Dedifferentiated amniotic fluid mesenchymal stem cell (primary cell): ENCODE measurements at regions not wholly inside any gene's neighbourhood (a gene's known extent, or its start where the extent isn't known, plus 50 kb on each side); places are given as distances from the start of the nearest gene placed in this dataset.

Experiments used
- DNase-seq: peaks from one replicate; pipeline ENCODE4 v3.0.0-alpha.2; 2016; ENCODE audit errors: extremely low spot score

DNA sequence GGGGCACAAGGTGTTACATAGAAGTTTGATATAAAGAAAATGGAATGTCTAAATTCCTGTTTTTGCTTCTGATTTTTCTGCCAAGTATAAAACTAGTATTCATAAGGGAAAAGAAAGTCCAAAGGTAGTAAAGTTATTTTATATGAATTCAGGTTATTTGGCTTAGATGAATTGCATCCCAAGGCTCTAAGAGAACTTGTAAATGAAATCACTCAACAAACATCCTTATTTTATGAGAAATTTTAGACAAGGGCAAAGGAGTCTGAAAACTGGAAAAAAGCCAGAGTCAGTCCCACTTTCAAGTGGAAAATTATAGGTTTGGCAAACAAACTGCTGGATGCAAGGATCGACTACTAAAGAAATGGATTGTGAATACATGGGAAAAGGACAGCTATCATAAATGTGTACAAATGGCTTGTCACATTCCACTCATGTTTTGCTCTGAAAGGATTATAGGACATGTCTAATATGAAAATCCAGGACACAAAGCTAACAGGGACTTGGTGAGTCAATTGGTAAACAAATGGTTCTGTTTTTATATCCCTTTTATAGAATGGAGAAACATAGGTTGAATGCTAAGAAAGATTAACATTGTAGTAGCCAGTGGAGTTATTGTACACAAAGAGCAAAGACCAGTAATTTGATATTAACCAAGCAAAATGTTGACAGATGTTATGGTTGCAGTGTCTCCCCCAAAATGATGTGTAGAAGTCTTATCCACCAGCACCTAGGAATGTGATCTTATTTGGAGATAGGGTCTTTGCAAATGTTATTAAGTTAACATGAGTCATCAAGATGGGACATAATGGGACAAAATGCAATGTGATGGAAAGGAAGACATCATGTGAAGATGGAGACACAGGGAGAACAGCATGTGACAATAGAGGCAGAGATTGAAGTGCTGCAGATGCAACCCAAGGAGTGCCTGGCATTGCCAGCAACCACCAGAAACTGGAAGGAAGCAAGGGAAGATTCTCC lies 495.7 kb downstream of the TLE1 start:
- DNase-seq = no peak

DNA sequence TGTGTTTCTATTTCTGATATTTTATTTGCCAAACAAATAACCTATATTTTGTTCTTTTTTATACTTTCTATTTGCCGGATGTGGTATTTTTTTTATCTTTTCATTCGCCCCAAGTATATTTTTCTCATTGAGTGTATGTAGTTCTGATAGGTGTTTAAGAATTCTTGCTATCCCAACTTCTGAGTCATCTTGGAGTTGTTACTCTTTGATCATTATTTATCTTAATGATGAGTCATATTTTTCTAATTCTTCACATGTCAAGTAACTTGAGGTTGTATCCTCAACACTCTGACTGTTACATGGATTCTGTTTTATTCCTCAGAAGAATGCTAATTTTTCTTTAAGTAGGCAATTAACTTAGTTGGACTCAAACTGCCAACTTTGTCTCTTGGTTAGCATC lies 498.1 kb downstream of the TLE1 start:
- no peak for DNase-seq

DNA sequence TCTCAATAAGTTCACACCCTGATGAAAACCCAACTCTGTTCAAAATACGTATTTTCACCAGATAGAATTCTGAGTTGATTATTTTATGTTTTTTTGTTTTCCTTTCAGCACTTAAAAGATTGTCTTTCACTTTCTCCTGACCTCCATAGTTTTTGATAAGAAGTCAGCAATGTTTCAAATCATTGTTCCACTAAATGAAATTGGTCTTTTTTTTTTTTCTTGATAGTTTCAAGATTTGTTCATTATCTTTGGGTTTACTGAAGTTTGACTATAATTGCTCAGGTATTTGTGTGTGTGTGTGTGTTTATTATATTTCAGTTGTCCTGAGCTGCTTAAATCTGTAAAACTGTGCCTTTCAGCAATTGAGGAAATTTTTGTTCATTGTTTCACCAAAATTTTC lies 498.7 kb downstream of the TLE1 start:
- DNase-seq = no peak

DNA sequence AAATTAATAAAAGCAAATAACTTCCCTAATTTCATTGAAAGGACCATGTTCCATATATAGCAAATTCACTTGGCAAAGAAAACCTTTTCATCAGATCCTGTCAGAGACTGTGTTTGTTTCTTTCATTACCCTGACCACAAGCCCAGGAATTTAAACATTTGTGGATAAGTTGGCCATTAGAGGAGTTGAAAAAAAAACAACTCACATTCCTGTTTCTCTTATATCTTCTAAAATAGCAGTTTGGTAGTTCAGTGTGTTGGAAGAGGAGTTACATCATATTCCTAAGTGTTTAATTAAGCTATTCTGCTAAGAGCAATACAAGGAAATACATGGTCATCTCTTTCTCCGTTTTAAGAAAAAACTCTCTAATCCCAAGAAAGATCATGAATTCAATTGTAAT lies 505.6 kb downstream of the TLE1 start:
- DNase-seq = peak; percentile 75

DNA sequence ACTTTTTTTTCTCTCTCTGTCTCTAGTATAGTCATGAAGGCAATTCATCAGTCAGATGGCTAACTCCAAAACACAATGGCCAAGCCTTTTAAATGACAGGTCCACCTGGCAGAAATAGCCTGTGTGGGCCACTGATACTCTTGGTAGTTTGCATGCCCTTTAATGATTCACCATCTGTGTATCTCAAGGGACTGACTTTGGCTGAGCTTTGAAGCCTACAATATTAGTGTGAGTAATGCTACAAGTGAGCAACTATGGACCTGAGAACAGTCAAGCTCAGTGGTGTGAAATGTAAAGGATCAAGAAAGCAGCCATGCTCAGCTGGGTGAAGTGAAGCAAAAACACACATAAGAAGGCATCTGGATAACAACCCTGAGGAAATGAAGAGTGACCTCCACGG lies 506.9 kb downstream of the TLE1 start:
- DNase-seq = no peak

DNA sequence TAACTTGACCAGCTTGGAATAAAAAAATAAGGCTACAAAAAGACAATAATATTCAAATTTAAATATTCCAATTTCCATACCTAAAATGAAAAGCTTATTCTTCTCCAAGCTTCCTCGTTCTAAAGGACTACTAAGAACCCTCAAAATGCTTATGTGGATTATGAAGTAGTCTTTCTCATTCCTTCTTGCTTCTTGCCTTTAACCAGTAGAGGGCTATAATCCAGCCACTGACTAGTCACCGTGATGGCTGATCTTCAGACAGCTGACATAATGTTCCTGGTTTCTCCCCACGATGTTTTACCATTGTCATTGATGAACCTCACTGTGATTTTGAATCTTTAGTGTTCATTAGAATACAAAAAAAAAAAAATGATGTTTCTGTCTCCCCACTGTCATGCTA lies 515.3 kb downstream of the TLE1 start:
- no peak for DNase-seq

DNA sequence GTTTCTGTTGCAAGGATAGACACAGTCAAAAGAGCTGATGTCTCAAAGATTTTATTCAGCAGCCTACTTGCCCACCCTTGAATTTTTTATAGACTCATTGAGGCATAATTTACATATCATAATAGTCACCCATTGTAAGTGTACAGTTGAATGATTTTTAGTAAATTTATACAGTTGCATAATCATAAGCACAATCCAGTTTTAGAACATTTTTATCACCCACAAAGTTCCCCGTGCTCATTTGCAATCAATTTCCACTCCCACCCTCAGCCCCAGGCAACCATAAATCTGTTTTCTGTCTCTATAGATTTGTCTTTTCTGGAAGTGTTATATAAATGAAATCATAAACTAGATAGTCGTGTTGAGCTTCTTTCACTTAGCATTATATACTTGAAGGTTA lies 517.7 kb downstream of the TLE1 start:
- DNase-seq = no peak

DNA sequence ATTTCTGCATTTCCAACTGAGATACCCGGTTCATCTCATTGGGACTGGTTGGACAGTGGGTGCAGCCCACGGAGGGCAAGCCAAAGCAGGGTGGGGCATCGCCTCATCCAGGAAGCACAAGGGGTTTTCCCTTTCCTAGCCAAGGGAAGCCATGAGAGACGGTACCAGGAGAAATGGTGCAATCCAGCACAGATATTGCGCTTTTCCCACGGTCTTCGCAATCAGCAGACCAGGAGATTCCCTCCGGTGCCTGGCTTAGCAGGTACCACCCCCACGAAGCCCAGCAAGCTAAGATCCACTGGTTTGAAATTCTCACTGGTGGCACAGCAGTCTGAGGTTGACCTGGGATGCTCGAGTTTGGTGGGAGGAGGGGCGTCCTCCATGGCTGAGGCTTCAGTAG lies 527.0 kb downstream of the TLE1 start:
- DNase-seq = no peak

DNA sequence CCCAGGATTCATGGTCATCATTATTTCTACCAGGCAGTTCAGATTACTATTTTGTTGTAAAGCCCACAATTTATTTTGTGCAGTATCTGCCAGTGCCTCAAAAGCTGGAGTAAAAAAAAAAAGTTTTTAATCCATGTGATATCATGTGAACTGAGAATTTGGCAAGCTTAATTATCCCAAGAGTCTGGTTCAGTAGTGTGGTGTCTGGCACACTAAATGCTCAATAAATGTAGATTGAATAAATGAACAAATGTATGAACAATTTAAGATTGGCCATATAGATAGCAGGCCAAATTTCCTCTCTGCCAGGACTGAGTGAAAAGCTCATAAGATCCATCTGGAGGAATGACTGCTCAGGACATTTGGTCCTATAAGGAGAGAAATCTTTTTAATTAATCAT lies 533.0 kb downstream of the TLE1 start:
- no peak for DNase-seq

DNA sequence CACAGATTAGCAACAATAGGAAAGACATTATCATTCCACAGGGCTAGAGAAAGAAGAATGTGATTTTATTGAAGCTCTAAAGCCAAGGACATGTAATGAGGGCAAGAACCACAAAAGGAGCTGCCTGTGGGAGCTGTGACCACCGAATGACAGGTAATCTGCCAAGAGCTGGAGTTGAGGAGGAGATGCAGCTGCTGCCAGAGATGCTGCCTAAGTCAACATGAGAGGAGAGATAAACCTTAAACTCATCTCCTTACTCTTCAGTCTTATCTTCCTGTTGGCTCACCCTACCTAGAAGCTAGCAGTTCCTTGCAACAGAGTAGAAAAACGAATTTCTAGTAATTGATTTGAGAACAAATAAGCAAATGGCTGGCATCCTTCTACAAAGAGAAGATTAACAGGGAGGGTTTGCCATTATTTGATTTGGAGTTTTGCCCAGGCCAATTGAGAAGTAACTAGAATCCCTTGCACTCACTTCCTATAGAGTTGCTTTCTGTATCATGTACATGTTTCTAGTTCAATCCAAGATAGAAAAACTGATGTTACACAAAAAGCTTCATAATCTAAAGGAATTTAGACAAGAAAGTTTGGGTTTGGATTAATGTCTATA lies 539.2 kb downstream of the TLE1 start:
- DNase-seq = no peak

DNA sequence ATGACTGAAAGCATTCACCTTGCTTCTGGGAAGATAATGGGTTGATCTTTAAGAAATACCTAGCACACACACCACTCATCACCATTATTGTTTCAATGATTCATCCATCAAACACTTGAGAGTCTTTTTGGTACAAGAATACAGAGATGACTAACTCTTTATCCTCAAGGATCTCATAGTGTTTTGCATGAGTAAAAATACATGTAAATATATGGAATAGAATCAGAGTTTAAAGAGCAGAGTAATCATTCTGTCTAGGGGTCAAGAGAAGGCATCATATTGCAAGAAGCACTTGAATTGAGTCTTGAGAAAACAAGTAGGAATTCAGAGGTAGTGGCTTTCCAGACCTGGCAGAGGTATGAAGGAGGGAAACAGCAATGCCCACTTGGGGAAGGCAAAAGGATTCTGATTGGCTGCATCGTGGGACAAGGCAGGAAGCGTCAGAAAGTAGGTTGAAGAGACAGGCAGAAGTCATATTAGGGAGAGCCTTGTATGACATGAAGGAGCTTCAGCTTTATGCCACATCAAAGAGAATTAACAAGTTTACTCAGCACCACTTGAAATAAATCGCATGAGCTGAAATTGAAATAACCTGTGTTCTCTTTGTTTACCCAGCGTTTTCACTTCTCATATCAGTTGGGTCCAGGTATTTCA lies 542.5 kb downstream of the TLE1 start:
- DNase-seq = no peak

DNA sequence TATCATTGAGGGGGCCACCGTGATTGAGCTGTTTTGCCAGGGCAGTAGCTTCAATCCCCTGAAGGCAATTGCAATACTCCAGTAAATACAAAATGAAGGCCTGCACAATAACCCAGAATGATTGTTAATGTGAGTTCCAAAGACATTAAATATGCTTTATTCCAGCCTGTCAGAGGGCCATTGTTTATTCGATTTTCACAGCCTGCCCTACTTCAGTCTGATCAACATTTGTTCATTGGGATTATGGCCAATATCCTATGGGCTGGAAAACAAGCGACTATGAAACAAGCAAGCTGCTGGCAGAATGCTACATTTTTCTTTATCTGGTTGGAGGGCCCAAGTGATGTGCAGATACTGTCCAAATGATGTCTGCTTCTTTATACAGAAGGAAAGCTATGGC lies 543.1 kb downstream of the TLE1 start:
- DNase-seq = no peak

DNA sequence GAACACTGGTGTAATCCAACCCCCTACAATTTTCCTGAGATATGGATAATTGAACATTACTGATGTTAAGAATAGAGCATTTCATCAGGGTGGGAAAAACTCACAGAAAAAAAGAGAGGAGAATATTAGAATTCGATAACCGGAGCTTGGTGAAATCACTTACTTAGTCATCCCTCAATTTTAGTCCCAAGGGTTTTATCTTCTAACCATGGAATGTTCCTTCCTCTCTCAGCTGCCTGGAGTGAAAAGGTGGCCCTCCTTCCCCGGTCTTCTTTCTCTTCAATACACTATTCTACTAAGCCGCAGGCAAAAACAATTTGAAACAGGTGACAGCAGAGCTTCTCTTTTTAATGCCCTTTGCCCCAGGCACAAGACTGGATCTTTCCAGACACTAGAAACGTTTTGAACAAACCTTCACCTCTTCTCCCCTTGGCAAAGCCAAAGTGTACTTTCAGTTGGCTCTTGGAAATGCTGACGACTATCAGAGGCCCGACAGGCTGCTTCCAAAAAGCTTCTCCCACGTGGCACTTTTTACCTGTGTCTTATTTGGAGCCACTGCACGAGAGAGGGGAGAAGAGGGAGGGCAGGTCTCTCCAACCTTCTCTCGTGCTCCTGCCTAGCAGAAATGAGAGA lies 543.9 kb downstream of the TLE1 start:
- DNase-seq = no peak

DNA sequence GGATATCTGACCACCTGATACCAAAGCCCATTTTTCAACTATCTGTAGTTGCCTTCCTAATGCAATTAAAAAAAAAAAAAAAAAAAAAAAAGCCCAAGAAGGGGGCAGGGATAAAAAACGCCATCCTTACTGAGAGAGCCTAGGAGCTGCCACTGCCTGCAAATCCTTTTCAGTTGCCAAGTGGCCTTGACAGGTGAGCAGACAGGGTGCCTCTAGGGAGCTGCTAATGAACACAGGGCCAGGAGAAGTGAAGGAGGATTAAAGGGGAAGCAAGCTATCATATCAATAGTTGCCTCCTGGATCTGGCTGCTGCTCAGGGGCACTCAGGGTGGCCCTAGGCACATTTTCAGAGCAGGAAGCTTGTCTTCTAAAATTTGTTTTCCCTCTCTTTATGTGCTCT lies 547.4 kb downstream of the TLE1 start:
- DNase-seq = no peak

DNA sequence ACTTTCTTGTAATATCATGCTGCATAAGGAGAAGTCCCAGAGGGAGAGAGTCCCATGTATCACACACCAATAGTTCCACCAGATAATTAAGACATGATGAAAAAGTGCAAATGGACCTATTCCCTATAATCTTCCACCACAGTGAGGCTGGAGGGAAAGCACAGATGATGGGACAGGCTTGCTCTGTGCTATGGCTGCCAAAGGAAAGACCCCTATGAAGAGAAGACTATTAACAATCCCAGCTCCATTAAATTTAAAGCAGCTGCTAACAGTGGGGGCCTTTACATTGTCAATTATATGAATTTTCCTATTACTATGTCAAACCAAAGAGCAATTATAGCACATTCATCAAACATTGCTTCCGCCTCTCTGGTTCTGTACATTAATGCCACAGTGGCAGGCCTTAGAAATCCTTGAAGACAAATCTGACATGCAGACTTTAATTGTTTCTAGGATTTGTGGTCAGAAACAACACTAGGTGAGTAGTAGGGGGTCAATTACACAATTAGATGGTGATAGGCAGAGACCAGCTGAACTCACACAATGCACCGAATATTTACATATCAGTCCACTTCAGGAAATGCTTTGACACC lies 551.3 kb downstream of the TLE1 start:
- DNase-seq = no peak

DNA sequence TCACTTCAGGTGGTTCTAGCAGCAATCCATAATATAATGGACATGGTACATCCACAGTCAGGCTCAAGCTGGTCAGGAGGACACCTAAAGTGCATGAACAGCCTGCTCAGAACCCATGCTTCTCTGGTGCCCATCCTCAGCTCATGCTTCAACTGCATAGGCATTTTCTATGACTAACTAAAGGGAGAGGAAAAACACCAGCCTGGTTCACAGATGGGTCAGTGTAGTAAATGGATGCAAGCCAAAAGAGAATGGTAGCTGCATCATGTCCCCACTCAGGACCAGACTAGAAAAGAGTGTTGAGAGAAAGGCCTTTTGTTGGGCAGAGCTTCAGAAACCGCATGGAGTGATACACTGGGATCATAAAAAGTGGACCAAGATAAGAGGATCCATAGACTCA lies 556.6 kb downstream of the TLE1 start:
- DNase-seq = no peak

DNA sequence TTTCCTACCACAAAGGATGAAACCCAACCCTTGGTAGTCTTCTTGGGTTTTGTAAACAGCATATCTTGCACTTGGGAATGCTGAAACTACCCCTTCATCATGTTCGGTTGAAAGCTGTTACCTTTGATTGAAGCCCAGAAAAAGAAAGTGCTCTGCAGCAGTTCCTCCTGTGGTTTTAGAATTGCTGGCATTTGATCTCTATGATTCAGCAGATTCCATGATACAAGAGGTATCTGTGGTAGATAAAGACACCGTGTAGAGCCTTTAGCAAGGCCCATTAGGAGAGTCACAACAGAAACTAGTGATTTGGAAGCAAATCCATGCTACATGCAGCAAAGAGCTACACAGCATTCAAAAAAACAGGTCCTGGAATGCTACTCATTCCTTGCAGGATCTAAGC lies 557.0 kb downstream of the TLE1 start:
- DNase-seq = no peak

DNA sequence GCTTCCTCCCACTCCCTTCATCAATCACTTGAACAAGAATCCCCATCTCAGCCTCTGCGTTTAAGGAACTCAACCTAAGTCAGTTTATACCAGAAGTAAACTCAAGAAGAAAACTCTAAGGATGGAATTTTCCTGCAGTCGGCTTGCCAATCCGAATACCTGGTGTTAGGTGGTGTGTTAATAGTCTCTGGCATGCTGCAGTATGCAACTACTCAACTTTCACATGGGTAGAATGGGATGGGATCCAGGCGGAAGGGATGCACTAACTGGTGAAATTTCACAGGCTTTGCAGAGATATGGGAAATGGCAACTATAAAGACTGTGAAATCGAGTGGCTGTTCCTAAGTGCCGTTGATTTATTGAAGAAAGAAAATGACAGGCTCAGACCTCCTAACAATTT lies 560.6 kb downstream of the TLE1 start:
- no peak for DNase-seq

DNA sequence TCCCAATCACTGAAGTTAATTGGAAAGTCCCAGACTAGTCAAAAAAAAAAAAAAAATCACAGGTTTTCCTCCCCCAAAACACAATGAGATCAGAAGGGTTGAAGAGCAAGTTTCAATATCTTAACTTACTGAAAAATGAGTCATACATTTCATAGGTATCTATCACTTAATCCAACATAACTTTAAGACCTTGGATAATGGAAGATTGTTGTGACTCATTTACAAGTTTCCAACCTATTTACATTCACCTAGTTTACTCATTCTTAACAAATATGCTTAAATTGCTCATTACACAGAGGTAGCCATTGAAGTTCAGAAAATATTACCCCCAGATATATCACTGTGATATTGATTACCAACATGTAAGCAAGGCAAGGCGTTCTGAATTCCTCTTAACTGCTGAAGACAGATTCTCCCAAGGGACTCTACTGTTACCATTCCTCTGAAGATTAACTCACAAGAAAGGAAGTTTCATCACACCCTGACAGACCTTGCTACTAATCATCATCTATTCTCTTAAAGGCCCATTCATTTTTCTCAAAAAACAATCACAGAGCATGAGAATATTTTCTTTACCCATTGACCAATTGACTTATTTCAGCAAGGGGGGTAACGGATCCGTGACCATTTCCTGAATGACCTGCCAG lies 563.8 kb downstream of the TLE1 start:
- DNase-seq = no peak

DNA sequence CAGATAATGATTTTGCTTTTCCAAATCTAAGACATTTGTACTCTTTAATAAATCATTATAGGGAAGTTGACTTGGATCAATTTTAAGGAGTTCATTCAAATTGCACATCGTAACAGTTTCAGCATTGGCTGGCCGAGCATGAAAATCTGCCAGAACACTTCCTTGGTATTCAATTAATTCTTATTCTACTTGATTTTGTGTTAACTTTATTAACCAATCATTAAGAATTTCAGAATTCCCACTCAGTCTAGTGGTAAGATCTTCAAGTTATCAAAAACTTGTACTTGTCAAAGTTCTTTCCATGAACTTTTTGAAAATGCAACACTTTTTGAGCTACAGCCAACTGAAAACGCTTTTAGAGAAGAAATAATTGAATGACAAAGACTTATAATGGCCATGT lies 565.8 kb downstream of the TLE1 start:
- DNase-seq = no peak

DNA sequence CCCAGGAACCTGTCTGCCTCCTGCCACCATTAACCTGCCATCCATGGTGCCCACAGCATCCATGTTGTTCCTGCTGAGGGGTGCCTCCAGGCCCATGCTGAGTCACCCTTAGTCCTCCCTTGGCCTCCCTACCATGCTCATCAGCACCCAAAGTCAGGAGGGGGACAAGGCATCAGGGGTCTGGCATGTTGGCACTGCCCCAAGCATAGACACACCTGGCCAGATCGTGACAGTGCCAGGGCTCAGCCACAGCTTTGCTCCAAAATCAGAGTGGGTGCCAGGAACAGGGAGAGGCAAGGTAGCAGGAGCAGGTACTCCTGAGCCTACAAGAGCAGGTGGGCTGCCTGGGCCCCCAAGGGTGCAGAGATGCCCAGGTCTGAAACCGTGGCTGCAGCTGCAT lies 566.6 kb downstream of the TLE1 start:
- DNase-seq = no peak

DNA sequence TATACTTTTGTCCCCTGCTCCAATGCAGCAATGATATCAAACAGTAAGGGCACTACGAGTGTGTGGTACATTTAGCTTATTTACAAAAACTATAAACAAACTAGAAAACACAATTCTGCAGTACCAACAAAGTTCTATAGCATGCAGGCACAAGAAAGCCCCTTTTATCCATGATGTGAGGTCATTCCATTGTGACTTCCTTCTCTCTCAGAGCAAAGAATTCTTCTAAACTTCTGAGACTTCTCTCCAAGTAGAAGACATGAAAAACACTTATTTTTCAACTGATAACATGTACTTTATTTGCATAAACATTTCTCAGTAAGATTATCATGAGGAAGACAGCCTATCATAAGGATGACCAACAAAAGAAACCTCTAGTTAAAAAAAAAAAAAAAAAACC lies 569.8 kb downstream of the TLE1 start:
- no peak for DNase-seq
